SK-N-SH (cell line): ENCODE measurements at regions not wholly inside any gene's neighbourhood (a gene's known extent, or its start where the extent isn't known, plus 50 kb on each side); places are given as distances from the start of the nearest gene placed in this dataset.

Experiments used
- CHD2 ChIP-seq: fragments of 150-350 bp; IDR thresholded peaks from 2 replicates; pipeline ENCODE4 v1.6.1; 2018; ENCODE audit warnings: low read length; ENCODE audit not compliant: partially characterized antibody
- CTCF ChIP-seq: fragments of 200-600 bp; sonication (generic); IDR thresholded peaks from 2 replicates; pipeline ENCODE4 v1.6.1; 2017; ENCODE audit warnings: antibody characterized with exemption, mild to moderate bottlenecking, moderate library complexity
- GATA2 ChIP-seq: sonication (generic); formaldehyde crosslinking; IDR thresholded peaks from 2 replicates; pipeline ENCODE4 v1.5.0; 2020; ENCODE audit warnings: mild to moderate bottlenecking, missing genetic modification reagents
- MXI1 ChIP-seq: IDR thresholded peaks from 2 replicates; pipeline ENCODE4 v1.6.1; 2012; ENCODE audit warnings: mild to moderate bottlenecking, low read depth, low read length, improper control_type of control experiment
- RCOR1 ChIP-seq: fragments of 150-350 bp; IDR thresholded peaks from 2 replicates; pipeline ENCODE4 v1.6.1; 2017; ENCODE audit warnings: antibody characterized with exemption, low read length
- REST ChIP-seq: IDR thresholded peaks from 2 replicates; pipeline ENCODE4 v1.6.1; 2012; ENCODE audit warnings: mild to moderate bottlenecking, low read depth, low read length, moderate library complexity
- TAF1 ChIP-seq: IDR thresholded peaks from 2 replicates; pipeline ENCODE4 v1.6.1; 2012; ENCODE audit warnings: low read depth, mild to moderate bottlenecking, low read length, moderate library complexity, borderline replicate concordance
- TEAD4 ChIP-seq: IDR thresholded peaks from 2 replicates; pipeline ENCODE4 v1.4.0; 2012; ENCODE audit warnings: mild to moderate bottlenecking, borderline replicate concordance; ENCODE audit not compliant: insufficient read depth
- TF ChIP-seq, protein P1 (sequence below): IDR thresholded peaks from 2 replicates; pipeline ENCODE4 v1.4.0; 2012; ENCODE audit warnings: low read depth, borderline replicate concordance

DNA sequence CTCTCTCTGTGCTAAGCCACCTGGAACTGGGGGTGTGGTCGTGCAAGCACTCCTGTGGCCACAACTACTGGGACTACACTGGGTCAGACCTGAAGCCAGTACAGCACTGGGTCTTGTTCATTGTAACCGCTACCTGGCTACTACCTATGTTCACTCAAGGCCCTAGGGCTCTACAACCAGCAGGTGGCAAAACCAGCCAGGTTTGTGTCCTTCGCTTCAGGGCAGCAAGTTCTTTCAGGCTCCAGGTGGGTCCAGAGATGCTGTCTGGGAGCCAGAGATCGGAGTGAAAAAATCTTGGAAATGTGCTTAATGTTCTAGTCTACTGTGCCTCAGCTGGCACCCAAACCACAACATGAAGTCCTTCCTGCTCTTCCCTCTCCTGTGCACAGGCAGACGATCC lies 171.6 kb upstream of the SORCS1 start:
- TF ChIP-seq CTCF (no peak), MXI1 (no peak), CHD2 (no peak), TAF1 (no peak), REST (no peak), GATA2 (CRISPR knock-in tag) (no peak), TEAD4 (no peak), RCOR1 (no peak)
- TF ChIP-seq, protein P1, sequence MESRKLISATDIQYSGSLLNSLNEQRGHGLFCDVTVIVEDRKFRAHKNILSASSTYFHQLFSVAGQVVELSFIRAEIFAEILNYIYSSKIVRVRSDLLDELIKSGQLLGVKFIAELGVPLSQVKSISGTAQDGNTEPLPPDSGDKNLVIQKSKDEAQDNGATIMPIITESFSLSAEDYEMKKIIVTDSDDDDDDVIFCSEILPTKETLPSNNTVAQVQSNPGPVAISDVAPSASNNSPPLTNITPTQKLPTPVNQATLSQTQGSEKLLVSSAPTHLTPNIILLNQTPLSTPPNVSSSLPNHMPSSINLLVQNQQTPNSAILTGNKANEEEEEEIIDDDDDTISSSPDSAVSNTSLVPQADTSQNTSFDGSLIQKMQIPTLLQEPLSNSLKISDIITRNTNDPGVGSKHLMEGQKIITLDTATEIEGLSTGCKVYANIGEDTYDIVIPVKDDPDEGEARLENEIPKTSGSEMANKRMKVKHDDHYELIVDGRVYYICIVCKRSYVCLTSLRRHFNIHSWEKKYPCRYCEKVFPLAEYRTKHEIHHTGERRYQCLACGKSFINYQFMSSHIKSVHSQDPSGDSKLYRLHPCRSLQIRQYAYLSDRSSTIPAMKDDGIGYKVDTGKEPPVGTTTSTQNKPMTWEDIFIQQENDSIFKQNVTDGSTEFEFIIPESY, result no peak
